ENCODE measurements at regions not wholly inside any gene's neighbourhood (a gene's known extent, or its start where the extent isn't known, plus 50 kb on each side); places are given as distances from the start of the nearest gene placed in this dataset.

DNA sequence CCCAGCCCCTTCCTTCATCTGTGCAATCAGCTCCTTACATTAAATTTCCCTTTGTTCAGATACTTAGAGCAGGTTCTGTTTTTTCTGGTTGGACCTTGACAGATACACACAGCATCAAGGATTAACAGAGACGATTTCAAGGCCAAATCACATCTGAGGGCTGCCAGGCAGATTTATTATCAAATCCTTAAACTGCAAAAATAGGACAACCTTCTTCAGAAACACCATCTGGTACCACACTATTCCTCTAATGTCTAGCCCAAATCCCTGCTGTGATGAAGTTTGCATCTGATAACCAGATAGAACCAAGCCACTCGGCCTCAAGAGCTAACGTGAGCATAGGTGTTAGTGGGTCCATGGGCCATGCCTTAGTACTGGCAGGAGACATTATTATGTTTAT, 250.7 kb upstream of the PROK2 start:
- DNase-seq: no peak
- H3K36me3 Mint-ChIP-seq (ENCODE audit: insufficient read depth in 1 of 3, low read depth in 3 of 3): peaks cover 0 to 3% (median 2%) of the 10 kb centered on the region in 3 experiments; a peak in 4 of 7 replicates

More for the DNA sequence above, 250.7 kb upstream of the PROK2 start:
- Histone ChIP-seq H3K23me2 (ENCODE audit: insufficient read length, low read depth, low read length, poor library complexity, severe bottlenecking) (no peaks in the 10 kb centered on the region), H3K79me2 (ENCODE audit: insufficient read depth, low read length) (no peaks in the 10 kb centered on the region), H3K79me1 (ENCODE audit: insufficient read depth, low read depth, low read length, poor library complexity, severe bottlenecking) (no peaks in the 10 kb centered on the region), H3K4me2 (ENCODE audit: insufficient read depth, insufficient read length, low read length) (no peak overlapping the region), H4K5ac (ENCODE audit: insufficient read length, low read depth, low read length) (no peak overlapping the region), H3K4me1 (ENCODE audit: insufficient read depth, low read length) (no peaks in the 10 kb centered on the region; the same call in 1 of the 2 replicates), H2BK15ac (ENCODE audit: low read depth, low read length) (no peak overlapping the region), H2BK5ac (ENCODE audit: insufficient read length, low read length) (no peak overlapping the region), H3K18ac (ENCODE audit: insufficient read length, low read depth, low read length) (no peak overlapping the region), H4K91ac (ENCODE audit: insufficient read length, low read depth, low read length) (no peak overlapping the region), H3K9me3 (ENCODE audit: control insufficient read depth, low read depth, low read length) (no peaks in the 10 kb centered on the region), H3T11ph (ENCODE audit: low read length) (no peak overlapping the region), H2BK120ac (ENCODE audit: low read depth, low read length, poor library complexity, severe bottlenecking) (no peak overlapping the region), H2AK5ac (ENCODE audit: insufficient read length, low read length) (no peak overlapping the region), H2BK12ac (ENCODE audit: insufficient read length, low read depth, low read length) (no peak overlapping the region), H3K9ac (ENCODE audit: extremely low read depth, insufficient read length, low read length) (no peak overlapping the region), H2AFZ (ENCODE audit: low read length) (no peak overlapping the region), H4K20me1 (ENCODE audit: control insufficient read depth, insufficient read depth, insufficient read length) (no peaks in the 10 kb centered on the region), H3K23ac (ENCODE audit: insufficient read length, low read depth, low read length) (no peak overlapping the region), H2BK20ac (ENCODE audit: low read depth, low read length, poor library complexity, severe bottlenecking) (no peak overlapping the region), H3K27ac (ENCODE audit: insufficient read length, low read depth, low read length) (no peak overlapping the region), H3K4ac (ENCODE audit: low read depth, low read length) (no peak overlapping the region), H3K14ac (ENCODE audit: insufficient read depth, low read length) (no peak overlapping the region), H3K56ac (ENCODE audit: insufficient read length, low read depth, low read length) (no peak overlapping the region), H3K27me3 (ENCODE audit: insufficient read depth, low read length) (no peaks in the 10 kb centered on the region), H4K8ac (replicated peaks; ENCODE audit: insufficient read length, low read depth, low read length) (no peak overlapping the region)
- H3K4me3 Mint-ChIP-seq: no peak overlapping the region
- H3K4me1 Mint-ChIP-seq: peaks cover 17 to 21% of the 10 kb centered on the region in 2 experiments
- WGBS (ENCODE audit: extremely low coverage, insufficient read length, low lambda C conversion rate): no CpG with 5 or more reads among the region's 3 CpGs
- TF ChIP-seq, protein P1, sequence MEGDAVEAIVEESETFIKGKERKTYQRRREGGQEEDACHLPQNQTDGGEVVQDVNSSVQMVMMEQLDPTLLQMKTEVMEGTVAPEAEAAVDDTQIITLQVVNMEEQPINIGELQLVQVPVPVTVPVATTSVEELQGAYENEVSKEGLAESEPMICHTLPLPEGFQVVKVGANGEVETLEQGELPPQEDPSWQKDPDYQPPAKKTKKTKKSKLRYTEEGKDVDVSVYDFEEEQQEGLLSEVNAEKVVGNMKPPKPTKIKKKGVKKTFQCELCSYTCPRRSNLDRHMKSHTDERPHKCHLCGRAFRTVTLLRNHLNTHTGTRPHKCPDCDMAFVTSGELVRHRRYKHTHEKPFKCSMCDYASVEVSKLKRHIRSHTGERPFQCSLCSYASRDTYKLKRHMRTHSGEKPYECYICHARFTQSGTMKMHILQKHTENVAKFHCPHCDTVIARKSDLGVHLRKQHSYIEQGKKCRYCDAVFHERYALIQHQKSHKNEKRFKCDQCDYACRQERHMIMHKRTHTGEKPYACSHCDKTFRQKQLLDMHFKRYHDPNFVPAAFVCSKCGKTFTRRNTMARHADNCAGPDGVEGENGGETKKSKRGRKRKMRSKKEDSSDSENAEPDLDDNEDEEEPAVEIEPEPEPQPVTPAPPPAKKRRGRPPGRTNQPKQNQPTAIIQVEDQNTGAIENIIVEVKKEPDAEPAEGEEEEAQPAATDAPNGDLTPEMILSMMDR (conservative IDR thresholded peaks at IDR 0.05): no peak
- H3K27ac Mint-ChIP-seq: no peak overlapping the region
- H3K9me3 Mint-ChIP-seq: peaks cover 3 to 4% of the 10 kb centered on the region in 2 experiments; a peak in 4 of 5 replicates
- H3K27me3 Mint-ChIP-seq (ENCODE audit: low read depth): peaks cover 5% of the 10 kb centered on the region

All from H9 (cell line).